Epithelial cell of esophagus (primary cell): ENCODE measurements at regions not wholly inside any gene's neighbourhood (a gene's known extent, or its start where the extent isn't known, plus 50 kb on each side); places are given as distances from the start of the nearest gene placed in this dataset.

Experiments used
- DNase-seq: peaks from one replicate; pipeline ENCODE4 v3.0.0; 2010; ENCODE audit warnings: low read depth
- H3K4me3 ChIP-seq: 2 replicates; pipeline ENCODE4 v1.5.1; 2011; ENCODE audit warnings: mild to moderate bottlenecking, low read length, control low read depth
- TF ChIP-seq, protein P1 (sequence below): IDR thresholded peaks from 2 replicates; pipeline ENCODE4 v1.5.1; 2011; ENCODE audit warnings: low read depth, mild to moderate bottlenecking, low read length, control low read depth, inconsistent platforms; ENCODE audit not compliant: insufficient read depth; ENCODE audit errors: missing control alignments

DNA sequence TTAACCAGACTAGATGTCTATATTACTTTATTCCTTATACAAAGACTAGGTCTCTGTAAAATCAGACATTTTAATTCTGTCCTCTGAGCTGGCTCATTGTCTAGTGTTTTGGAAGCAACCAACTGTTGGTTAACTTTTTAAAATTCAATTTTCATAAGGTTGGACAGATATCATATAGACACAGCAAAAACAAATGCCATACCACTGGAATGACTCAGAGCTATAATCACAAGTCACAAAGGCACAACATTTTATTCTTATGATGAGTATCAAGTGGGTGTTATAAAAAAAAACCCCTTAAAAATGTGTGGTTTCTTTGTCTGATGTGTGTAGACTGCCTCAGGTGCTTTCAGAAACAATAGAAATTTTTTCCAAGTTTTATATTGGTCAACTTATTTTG, 296.2 kb upstream of the MARCKS start:
- no peak overlapping the region for H3K4me3 ChIP-seq
- TF ChIP-seq, protein P1, sequence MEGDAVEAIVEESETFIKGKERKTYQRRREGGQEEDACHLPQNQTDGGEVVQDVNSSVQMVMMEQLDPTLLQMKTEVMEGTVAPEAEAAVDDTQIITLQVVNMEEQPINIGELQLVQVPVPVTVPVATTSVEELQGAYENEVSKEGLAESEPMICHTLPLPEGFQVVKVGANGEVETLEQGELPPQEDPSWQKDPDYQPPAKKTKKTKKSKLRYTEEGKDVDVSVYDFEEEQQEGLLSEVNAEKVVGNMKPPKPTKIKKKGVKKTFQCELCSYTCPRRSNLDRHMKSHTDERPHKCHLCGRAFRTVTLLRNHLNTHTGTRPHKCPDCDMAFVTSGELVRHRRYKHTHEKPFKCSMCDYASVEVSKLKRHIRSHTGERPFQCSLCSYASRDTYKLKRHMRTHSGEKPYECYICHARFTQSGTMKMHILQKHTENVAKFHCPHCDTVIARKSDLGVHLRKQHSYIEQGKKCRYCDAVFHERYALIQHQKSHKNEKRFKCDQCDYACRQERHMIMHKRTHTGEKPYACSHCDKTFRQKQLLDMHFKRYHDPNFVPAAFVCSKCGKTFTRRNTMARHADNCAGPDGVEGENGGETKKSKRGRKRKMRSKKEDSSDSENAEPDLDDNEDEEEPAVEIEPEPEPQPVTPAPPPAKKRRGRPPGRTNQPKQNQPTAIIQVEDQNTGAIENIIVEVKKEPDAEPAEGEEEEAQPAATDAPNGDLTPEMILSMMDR: no peak
- DNase-seq: peak; percentile 77

DNA sequence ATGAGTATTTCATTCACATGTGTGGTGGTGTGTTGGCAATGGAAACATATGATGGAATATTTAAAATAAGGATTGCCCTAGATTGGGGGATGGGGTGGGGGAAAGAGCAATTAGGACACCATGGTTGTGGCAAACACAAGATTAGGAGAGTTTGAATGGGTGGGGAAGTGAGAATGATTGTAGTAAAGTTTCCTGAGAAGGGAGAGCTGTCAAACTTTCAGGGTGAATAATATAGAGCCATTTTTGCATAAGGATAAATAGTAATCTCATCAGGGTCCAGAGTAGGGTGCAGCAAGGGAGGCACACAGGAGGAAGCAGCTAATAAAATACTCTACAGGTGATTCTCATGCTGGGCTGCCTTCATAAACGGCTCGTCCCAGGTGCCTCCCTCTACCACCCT, 294.9 kb upstream of the MARCKS start:
- DNase-seq: no peak
- TF ChIP-seq, protein P1: no peak
- H3K4me3 ChIP-seq: no peak overlapping the region

DNA sequence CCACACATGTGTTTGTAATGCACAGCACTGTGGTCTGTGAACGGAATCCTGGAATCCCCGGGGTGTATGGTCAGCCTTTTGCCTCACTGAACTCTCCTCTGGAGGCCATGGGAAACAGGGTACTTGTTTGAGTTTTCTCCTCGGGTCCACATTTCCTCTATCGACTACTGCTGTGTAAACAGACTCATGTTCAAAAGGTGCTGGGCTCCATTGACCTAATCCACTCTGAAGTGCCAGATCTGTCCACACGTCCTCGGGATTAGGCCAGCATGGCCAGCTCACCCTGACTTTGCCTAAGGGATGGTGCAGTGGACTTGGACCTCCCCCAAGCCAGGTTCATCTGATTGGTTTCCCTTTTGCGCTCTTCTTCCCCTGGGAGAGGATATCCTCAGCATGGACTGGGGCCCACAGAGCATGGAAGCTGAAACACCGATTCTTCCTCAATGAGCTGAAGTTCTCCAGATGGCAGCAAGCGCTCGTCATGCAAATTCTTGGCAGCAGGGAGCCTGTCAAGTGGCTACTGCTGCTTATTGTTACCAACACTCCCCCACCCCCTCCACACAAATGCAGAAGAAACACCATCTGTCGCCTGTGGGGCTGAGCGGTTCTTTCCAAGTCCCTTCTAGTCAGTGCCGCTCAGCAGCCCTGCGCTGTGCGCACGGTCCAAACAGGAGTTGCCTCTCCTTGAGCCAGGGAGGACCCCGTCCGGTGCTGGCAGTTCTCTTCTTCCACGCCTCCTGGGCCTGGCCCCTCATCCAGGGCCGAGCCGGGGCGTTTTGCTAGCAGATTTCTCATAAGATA, 292.6 kb upstream of the MARCKS start:
- peak; percentile 21 for DNase-seq

DNA sequence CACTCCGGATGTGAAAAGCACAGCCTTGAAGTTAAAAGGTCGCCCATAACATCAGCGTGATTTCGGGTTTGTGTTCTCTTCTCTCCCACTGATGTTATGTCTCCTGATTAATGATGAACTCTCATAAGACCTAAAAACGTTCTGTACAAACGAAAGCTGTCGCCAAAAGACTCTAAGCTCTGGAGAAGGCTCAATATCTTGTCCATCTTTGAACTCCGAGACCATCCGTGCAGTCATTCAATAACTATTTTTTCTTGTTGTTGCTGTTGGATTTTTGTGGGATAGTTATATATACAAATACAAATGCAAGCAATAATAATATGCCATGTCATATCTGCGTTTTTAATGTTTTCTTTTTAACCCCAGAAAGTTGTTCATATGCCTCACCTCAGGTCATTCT, 291.8 kb upstream of the MARCKS start:
- DNase-seq: no peak
- H3K4me3 ChIP-seq: no peak overlapping the region
- TF ChIP-seq, protein P1: no peak

More for the DNA sequence above, 292.6 kb upstream of the MARCKS start:
- H3K4me3 ChIP-seq: no peak overlapping the region
- TF ChIP-seq, protein P1: peak; percentile 5

DNA sequence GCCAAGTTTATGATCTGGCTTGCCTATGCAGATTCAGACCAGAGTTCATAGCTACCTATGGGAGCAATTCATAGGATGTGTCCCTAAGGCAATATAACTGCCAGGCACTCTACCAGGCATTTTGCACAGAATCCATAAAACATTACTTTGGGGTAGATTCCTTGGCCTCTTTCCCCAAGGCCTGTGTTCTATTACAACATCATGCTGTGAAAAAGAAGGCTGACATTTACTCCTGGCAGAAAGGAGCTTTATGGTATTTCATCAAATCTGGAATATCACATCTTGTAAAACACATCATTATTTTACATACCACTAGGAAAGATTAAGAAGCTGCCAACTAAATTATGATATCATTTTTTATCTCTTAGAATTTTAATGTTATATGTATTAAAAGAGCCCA, 287.0 kb upstream of the MARCKS start:
- no peak for DNase-seq
- no peak overlapping the region for H3K4me3 ChIP-seq

DNA sequence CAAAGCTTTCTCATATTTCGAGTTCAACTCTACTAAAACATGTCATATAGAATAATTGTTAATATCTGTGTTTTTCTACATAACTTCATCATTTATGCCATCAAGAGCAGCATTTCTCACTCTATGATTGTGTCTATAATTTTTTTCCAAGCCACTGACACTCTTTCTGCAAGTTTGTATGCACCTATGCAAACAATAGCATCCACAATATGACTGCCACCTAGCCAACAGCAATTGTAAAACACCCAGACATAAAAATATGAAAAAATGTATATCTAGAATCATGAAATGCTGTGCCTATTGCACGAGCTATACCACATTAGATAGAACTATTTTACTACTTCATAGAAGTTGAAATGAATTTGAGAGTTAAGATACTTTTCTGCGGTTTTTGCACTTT, 286.5 kb upstream of the MARCKS start:
- no peak for DNase-seq
- H3K4me3 ChIP-seq: no peak overlapping the region
- TF ChIP-seq, protein P1: peak; percentile 41

More for the DNA sequence above, 287.0 kb upstream of the MARCKS start:
- TF ChIP-seq, protein P1: no peak

DNA sequence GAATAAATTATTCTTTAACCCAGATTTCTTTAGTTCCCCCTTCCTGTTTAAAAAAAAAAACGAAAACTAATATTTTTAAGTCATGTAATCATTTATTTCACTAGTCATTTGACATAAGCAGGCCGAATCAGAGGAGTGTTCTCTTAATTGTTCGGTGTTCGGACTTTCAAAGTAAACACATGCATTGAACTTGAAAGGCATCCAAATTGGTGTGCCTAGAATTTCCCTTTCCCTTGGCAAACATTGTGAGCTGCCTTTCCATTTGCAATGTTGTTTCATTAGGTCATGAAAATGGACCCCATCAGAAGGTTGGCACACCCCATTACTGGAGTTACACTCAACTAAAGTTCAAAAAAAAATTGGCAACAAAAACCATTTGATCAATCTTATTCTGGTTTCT, 283.0 kb upstream of the MARCKS start:
- DNase-seq: no peak
- no peak overlapping the region for H3K4me3 ChIP-seq

More for the DNA sequence above, 283.0 kb upstream of the MARCKS start:
- TF ChIP-seq, protein P1: no peak
